Hepatic stellate cell (primary cell): ENCODE measurements at regions not wholly inside any gene's neighbourhood (a gene's known extent, or its start where the extent isn't known, plus 50 kb on each side); places are given as distances from the start of the nearest gene placed in this dataset.

Experiments used
- DNase-seq: peaks from one replicate; pipeline ENCODE4 v3.0.0; 2011; ENCODE audit warnings: low spot score

GRCh38 chr14:105844810-105845724 is 318.7 kb downstream of the TMEM121 start:
- DNase-seq = no peak

- no peak for DNase-seq
These were observed 319.4 kb downstream of the TMEM121 start for GRCh38 chr14:105845725-105846309.

GRCh38 chr14:105846312-105846711 is 319.9 kb downstream of the TMEM121 start:
- no peak for DNase-seq

- no peak for DNase-seq
These were observed 321.0 kb downstream of the TMEM121 start for GRCh38 chr14:105847400-105847799.

GRCh38 chr14:105848570-105848969 is 322.2 kb downstream of the TMEM121 start:
- DNase-seq = no peak

GRCh38 chr14:105849933-105850626 is 323.7 kb downstream of the TMEM121 start:
- DNase-seq = no peak

- DNase-seq = no peak
These were observed 324.6 kb downstream of the TMEM121 start for GRCh38 chr14:105850853-105851581.

- no peak for DNase-seq
These were observed 325.5 kb downstream of the TMEM121 start for GRCh38 chr14:105851716-105852377.

GRCh38 chr14:105852378-105853088 is 326.1 kb downstream of the TMEM121 start:
- DNase-seq = no peak

- DNase-seq = no peak
These were observed 326.9 kb downstream of the TMEM121 start for GRCh38 chr14:105853089-105853906.

- no peak for DNase-seq
These were observed 327.7 kb downstream of the TMEM121 start for GRCh38 chr14:105853907-105854599.

GRCh38 chr14:105854600-105855245 is 328.3 kb downstream of the TMEM121 start:
- DNase-seq = no peak

GRCh38 chr14:105855246-105855892 is 329.0 kb downstream of the TMEM121 start:
- no peak for DNase-seq

GRCh38 chr14:105855893-105856675 is 329.7 kb downstream of the TMEM121 start:
- no peak for DNase-seq

- no peak for DNase-seq
These were observed 330.4 kb downstream of the TMEM121 start for GRCh38 chr14:105856676-105857219.

- no peak for DNase-seq
These were observed 330.9 kb downstream of the TMEM121 start for GRCh38 chr14:105857220-105857825.
